SW480 (cell line): ENCODE measurements at regions not wholly inside any gene's neighbourhood (a gene's known extent, or its start where the extent isn't known, plus 50 kb on each side); places are given as distances from the start of the nearest gene placed in this dataset.
"Not testable (repeated sequence)": the region's sequence is repeated elsewhere in the genome, so short reads cannot be mapped to it uniquely, and the experiment has no call there.

ENCODE experiments used
- DNase-seq: peaks from one replicate; pipeline ENCODE4 v3.0.0-alpha.2; 2016; ENCODE audit warnings: low spot score

GRCh38 chr3:4149296-4149695 is 153.9 kb upstream of the SETMAR start:
- DNase-seq: no peak

GRCh38 chr3:4150816-4151215 is 152.4 kb upstream of the SETMAR start:
- no peak for DNase-seq

- DNase-seq: no peak
These were observed 151.3 kb upstream of the SETMAR start for GRCh38 chr3:4151859-4152258.

GRCh38 chr3:4153771-4154170 is 149.4 kb upstream of the SETMAR start:
- no peak for DNase-seq

- DNase-seq: no peak
These were observed 144.8 kb upstream of the SETMAR start for GRCh38 chr3:4158329-4158728.

- no peak for DNase-seq
These were observed 141.1 kb upstream of the SETMAR start for GRCh38 chr3:4162096-4162495.

- no peak for DNase-seq
These were observed 140.2 kb upstream of the SETMAR start for GRCh38 chr3:4163011-4163410.

GRCh38 chr3:4166540-4166939 is 136.6 kb upstream of the SETMAR start:
- DNase-seq: no peak

GRCh38 chr3:4167230-4167629 is 135.9 kb upstream of the SETMAR start:
- not testable (repeated sequence) for DNase-seq

- DNase-seq: no peak
These were observed 128.4 kb upstream of the SETMAR start for GRCh38 chr3:4174791-4175190.

GRCh38 chr3:4191971-4192370 is 111.2 kb upstream of the SETMAR start:
- DNase-seq: no peak

- DNase-seq: no peak
These were observed 108.2 kb upstream of the SETMAR start for GRCh38 chr3:4195006-4195405.

GRCh38 chr3:4196506-4197147 is 106.5 kb upstream of the SETMAR start:
- no peak for DNase-seq

- no peak for DNase-seq
These were observed 105.5 kb upstream of the SETMAR start for GRCh38 chr3:4197670-4198069.

GRCh38 chr3:4198491-4198890 is 104.7 kb upstream of the SETMAR start:
- DNase-seq: no peak

GRCh38 chr3:4204776-4205175 is 98.4 kb upstream of the SETMAR start:
- DNase-seq: not testable (repeated sequence)

- DNase-seq: no peak
These were observed 95.5 kb upstream of the SETMAR start for GRCh38 chr3:4207672-4208071.

- no peak for DNase-seq
These were observed 94.6 kb upstream of the SETMAR start for GRCh38 chr3:4208556-4208955.

GRCh38 chr3:4211610-4212009 is 91.6 kb upstream of the SETMAR start:
- no peak for DNase-seq

GRCh38 chr3:4213420-4213819 is 89.7 kb upstream of the SETMAR start:
- DNase-seq: not testable (repeated sequence)

GRCh38 chr3:4216974-4217373 is 86.2 kb upstream of the SETMAR start:
- DNase-seq: not testable (repeated sequence)

- no peak for DNase-seq
These were observed 84.5 kb upstream of the SETMAR start for GRCh38 chr3:4218456-4219226.

GRCh38 chr3:4219227-4219568 is 84.0 kb upstream of the SETMAR start:
- no peak for DNase-seq

- no peak for DNase-seq
These were observed 83.1 kb upstream of the SETMAR start for GRCh38 chr3:4220065-4220464.
